GM23248 (cell line): ENCODE measurements at regions not wholly inside any gene's neighbourhood (a gene's known extent, or its start where the extent isn't known, plus 50 kb on each side); places are given as distances from the start of the nearest gene placed in this dataset.

ENCODE experiments used
- EZH2 ChIP-seq: fragments of 200-600 bp; sonication (generic); IDR thresholded peaks from 2 replicates; pipeline ENCODE4 v1.6.1; 2018; ENCODE audit warnings: antibody characterized with exemption, mild to moderate bottlenecking; ENCODE audit not compliant: insufficient read depth, poor library complexity, severe bottlenecking
- EZH2phosphoT487 ChIP-seq: fragments of 200-600 bp; sonication (generic); IDR thresholded peaks from 2 replicates; pipeline ENCODE4 v1.6.1; 2018; ENCODE audit warnings: antibody characterized with exemption, moderate library complexity, mild to moderate bottlenecking, low read depth; ENCODE audit not compliant: insufficient read depth

DNA sequence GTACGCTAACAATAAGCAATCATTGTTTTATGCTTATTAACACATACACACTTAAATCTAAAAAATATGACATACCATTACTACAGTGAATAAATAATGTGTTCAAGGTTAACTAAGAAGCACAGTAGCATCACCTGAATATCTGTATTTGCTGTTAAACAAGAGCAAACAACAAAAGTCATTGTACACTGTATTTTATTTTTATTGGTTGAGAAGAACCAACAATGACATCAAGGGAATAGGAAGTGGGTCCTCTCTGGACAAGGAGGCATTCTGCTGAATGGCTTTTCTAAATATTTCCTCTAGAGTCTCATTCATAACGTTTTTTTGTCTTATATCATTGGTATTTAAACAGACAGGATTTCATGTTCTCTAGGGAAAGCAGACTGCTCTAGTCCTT, 460.4 kb downstream of the CDH9 start:
- TF ChIP-seq EZH2: no peak
- TF ChIP-seq EZH2phosphoT487: no peak
